NCI-H2227 treated with DMSO at 0.1 percent for 48 hours (cell line): ENCODE measurements at regions not wholly inside any gene's neighbourhood (a gene's known extent, or its start where the extent isn't known, plus 50 kb on each side); places are given as distances from the start of the nearest gene placed in this dataset.

Experiments
- DNase-seq: peaks from one replicate; lab custom pipeline; 2025; lab: John Stamatoyannopoulos, UW

DNA sequence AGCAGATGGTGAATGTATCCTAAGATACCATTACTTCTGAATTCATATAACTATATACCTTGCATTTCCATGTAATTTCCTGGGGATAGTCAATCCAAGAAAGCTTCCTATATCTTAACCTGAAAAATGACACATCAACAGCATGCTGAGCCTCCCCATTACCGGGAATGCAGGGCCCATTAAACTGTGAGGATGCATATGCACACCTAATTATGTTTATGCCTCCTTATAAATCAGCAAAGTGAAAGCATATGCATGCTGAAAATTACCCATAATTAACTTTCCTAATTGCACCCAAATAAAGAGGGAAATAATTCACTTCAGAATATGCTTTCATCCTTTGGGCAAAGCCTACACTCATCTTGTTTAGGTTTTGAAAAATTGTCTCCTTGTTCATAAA lies 663.0 kb downstream of the KCNA4 start:
- no peak for DNase-seq

DNA sequence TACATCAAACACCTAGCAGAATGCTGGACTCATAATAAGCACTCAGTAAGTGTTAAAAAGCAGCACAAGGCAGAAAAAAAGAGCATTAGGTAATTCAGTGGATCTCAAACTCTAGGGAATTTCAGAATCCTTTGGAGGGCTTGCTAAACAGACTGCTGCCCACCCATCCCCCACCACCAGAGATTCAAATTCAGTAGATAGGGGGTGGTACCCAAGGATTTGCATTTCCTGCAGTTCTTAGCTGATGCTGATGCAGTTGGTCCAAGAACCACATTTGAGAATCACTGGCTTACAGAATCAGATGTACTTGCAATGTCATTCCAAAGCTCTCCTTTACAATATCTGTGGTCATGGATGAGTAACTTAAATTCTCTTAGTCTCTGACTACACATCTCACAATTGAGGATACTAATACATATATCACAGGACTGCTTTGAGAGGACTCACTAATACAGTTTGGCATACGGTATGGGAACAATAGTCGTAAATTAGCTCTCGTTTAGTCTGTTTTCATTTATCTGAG lies 664.5 kb downstream of the KCNA4 start:
- no peak for DNase-seq

DNA sequence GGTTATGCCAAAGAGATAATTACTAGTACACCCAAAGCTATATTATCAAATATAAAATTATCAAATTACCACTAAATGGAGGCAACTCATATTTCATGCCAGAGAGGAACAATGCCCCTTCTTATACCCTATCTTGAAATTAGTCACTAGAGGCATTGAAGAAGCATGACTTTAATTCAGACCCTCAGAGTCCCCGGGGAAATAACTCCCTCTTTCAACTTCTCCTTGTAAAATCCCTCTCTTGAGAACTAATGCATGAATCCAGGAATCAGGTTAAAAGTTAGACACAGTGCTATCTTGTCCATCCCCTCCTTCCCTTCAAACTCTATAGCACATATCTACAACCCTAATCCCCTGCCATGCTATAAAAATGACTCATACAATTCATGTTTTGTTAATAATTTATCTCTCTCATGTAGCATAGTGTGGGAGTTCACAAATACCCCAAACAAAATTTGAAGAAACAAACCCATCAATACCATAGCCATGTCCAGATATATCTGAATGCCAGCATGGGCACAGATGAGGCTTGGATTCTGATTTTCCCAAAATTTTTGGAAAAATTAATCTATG lies 665.4 kb downstream of the KCNA4 start:
- DNase-seq, result no peak

DNA sequence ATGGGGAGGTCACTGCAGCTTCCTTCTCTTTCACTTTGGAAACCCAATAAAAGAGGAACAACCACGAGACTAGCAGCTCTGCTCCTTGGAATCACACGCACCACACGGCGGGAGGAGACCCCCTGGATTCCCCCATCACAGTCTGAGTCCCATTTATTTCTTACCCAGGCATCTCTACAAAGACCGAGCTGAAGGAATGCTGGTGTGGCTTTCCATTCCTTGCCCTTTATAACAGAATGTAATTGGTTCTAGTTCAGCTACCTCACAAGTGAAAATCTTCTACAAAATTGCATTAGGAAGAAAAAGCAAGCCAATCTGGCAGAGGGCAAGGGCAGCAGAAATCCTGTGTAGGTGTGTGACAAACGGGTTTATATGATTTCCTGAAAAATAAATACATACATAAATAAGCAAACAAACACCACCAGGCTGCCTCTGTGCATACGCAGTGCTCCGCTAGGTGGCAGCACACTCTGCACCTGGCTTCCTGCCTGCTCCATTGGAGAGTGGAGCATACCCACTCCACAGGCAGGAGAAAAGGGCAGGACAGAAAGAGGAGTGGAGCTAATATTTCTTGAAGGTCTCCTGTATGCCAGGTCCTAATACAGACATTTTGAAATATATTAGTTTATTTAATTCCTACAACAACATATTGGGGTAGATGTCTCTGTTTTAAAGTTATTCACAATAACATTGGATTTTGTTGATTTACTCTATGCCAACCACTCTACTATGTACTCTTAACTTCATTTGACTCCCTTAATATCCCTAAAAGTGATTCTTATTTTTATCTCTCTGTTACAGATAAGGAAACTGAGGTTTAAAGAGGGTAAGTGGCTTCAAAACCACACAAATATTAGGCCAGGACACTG lies 673.1 kb downstream of the KCNA4 start:
- DNase-seq, result no peak

DNA sequence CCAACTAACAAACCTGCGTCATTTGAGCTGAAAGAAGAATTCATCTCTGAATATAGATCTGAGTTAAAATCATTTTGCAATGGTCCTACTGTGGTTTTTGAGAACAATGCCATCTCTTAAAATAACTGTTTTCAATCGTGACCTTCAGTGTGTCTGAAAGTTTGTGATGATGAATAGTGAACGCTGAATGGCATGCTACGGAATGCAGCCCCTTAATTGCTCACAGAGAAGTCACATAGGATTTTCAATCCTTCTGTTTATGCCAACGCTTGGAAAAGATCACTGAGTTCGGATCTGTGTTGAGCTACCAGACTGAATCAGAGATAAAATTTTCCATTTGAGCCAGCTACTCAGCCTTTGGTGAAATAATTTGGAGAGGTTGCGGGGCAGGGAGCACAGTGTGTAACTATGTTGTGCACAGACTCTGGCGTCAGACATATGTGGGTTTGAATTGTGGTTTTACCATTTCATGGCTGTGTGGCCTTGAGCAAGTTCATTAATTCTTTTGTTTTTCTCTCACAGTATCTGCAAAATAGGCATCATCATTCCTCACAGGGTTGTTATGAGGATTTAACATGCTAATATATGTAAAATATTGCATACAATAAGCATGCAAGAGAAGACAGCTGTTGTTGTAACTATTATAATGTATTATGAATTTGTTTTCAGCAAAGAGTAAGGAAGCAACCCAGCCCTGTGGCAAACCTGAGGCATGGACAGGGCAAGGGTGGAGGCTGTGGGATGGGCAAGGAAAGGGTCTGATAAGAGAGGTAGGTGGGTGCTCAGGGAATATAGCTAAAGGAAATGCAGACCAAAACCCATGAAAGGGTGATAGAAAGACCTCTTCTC lies 679.9 kb downstream of the KCNA4 start:
- DNase-seq, result no peak

DNA sequence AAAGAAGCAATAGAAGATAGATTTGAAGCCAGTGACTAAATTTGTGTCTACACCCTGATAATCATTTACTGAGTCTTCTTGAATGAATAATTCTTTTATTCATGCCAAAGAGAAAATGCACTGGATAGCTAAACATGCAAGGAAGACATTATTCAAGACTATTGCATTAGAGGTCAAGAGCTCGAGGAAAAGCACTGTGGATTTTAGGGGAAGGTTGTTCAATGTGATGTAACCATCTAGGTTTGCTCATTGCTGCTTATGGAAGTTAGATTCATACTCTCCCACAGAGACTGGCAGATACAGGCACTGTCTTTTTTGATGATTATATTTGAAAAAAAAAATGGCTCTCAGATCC lies 682.1 kb downstream of the KCNA4 start:
- DNase-seq, result no peak

DNA sequence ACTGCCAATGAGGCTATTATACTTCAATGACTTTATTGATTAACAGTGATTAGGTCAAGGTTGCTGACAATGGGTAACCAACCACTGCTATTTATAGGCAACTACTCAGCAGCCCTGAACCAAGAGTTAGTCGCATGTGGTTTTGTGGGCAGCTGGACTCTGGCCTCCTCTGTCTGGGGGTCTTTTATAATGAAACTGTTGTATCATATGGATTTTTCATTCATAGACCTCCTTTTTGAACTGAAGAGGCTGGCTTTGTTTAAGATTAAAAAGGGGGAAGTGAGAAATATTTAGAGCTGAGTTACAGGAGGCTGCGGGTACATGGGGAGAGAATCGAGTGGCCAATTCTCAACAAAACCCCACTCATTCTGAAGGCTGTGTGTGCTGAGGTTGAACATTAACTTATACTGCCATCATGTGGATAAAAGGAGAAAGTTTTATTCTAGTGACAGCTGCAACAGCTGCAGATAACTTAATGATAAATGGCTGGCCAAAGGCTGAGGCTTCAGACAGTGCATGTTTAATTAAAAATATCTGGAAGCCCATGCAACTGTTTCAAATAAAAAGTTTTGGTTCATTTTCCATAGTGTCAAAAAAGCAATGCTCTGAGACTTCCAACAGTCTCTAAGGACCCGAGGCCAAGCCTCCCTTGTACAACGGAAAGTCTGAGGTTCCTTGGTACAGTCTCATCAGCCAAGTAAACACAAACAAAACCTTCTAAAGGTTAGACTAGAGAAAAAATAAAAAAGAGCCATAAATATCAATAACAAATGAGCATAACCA lies 682.6 kb downstream of the KCNA4 start:
- DNase-seq, result no peak

DNA sequence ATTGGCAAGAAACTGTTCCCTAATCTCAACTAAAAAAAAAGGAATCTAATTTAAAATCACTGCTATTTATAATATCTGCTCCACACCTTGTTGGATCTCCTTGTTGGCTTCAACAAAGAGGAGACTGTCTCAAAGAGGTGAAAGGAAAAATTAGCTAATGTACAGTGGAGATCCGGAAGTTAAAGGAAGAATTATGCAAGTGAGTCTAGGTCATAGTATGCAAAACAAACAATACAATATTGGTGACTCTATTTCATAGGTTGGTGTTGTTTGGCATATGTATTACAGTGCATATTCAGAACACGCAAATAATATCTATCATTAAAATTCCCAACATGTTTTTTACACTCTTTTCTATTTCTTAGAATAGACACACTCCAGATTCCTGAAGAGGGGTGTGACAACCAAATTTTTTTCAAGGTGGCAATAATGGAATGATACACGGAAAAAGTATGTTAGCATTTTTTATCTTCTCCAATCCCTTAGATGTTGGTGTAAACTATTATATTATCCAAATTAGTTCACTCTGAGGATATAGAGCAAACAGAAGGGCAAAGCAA lies 685.3 kb downstream of the KCNA4 start:
- no peak for DNase-seq

DNA sequence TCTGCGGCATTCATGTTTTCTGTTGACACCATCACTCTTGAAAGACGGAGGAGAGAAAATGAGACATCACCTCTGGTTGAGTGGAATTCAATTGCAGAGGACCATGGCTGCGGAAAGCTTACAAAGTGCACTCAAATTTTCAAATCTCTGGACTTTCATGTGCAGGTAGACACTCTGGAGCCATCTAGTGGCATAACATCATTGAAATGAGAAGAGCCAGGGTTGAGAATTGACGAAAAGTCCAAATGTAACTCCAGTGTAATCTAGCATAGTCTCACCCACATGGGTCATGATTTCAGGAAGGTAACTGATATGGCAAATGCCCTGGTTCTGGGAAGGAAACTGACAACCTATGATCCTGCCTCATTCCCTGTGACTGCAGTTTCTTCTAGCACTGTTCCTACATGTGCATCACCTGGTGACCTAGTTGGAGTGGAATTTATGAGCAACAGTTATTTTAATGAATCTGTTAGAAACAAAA lies 687.8 kb downstream of the KCNA4 start:
- no peak for DNase-seq

DNA sequence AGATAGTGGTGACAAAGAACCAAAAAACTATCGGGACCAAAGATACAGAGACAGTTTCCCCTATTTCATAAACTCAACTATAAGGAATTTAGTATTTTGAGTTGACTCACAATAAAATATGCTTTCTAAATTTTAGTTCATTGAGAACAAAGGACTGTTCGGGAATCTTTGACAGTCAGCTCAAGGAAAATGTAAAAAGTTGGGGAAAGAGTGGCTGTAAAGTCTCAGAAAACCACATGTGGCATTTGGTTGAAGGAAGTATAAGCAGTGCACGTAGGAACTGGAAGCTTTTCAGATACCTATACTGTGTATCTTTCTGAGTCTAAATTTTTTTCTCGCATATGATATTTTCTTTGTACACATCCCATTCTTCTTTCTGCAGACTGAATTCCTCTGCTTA lies 688.9 kb downstream of the KCNA4 start:
- no peak for DNase-seq

DNA sequence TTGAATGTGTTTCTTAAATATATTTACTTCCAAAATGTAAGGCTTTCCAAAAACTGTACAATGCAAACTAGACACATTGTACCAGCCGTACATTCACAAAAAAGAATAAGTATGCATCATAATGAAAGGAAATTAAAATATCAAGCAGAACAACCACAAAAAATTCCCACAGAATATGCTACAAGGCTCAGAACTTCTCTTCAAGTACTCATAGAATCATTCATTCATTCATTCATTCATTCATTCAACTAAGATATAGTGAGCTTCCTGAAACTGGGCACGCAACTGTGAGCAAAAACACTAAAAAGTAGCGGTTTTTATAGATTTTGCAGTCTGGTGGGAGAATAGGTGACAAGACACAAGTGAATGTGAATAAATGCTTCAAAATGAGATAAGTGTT lies 690.1 kb downstream of the KCNA4 start:
- no peak for DNase-seq

DNA sequence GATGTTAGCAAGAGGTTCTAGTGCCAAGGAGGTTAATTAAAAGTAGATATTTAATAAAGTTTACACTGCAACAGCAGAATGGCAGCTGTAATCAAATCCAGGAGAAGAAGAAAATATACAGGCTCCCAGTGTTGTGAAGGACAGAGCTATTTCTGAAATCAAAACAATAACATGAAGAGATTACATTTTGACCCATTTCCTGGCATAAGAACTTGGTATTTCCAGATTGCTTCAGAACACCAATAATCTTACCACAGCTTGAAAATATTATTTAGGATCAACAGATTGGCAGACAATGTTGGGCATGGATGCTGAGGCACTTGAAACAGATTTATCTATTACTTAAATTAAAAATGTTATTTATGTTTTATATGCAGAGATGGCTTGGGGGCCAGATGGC lies 692.5 kb downstream of the KCNA4 start:
- DNase-seq, result no peak

DNA sequence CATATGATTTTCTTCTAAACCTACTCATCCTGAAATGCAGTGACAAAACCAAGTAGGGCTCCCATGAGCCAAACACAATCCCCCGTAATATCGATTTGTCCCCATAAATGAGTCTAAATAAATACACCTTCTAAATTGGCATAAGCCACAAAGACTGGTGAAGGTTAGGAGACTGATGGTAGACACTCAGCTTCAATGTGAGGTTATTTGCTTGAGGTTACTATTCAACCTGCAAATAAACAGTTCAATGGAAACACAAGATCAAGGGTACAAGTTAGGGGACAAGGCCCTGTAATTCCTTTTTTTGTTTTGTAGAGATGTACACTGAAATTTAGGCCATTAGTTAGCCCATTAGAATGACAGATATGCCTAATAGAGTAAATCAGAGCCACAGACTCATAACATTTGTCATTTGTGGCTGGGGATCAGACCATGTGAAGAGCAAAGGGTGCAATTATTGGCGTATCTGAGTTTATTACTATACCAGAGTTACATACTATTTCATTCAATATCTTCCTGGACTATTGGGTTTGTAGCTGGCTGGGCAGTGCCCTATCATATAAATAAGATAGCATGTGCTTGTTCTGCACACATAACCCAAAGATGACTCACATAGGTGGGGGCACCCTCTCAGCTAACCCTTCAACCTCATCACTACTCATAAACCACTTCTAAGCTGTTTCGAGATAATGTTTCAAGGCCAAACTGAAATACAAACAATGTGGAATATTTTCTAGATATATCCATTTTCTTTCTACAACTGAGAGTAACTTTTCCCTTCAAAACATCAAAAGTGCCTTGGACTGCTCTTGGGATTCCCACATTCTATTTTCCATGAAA lies 695.3 kb downstream of the KCNA4 start:
- DNase-seq, result no peak

DNA sequence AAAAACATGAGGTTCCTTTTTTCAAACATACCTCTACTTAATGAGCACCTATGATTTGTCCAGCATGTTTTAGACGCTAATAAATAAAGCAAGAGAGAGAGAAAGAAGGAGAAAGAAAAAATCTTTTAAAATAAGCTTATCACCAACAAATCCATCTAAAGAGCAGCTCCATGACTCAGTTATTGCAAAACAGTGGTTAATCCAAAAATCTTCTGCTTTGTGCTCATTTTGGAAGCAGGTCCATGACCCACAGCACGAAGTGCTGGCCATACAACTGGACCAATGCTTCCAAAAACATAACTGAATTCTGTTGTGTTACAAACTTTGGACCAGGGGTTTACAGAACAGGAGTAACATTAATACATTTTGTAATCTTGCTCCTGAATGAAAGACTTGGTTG lies 696.6 kb downstream of the KCNA4 start:
- DNase-seq, result no peak

DNA sequence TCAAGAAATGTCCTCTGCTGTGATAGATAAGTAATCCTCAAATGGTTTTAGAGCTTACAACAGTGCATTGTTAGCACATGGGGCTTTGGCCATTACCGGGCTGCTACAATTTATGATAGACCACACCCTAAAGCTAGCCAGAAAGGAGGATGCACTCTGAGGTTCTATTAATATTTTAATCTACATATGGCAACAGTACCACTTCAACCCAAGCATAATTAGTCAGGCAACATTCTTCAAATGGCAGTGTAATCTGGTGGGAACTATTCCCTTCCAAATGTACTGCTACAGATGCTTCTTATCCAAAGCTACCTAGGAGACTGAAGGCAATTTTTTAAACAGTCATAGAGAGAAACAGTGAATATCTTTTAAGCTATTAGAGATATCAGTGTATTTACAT lies 697.6 kb downstream of the KCNA4 start:
- no peak for DNase-seq

DNA sequence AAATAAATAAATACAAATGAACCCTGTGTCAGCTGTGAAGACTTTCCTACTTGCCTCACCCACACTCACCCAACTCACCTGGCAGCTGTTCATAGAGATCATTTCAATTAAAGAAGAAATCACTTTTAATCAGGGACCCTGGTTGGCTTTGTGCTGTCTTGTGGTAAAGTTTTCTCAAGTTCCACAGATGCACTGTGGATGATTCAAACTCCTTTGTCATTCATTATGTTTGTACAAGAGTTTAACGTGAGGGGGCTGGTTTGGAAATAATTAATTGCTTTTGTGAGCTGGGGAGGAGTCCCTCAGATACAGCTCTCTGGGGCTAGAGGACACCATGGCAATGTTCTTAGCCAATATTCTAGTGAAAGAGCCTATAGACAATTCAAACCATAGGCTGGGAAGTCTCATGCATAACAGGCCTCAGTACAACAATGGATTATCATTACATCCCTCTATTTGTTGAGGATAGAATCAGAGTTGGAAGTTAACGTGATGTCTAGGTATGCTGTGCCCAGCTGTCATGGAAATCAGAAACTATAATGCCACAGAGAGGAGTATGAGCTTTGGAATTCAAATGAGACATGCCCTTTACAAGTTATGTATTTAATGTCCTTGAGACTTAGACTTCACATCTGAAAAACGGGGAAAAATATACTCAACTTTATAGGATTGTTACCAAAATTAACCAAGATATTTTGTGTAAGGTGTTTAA lies 698.5 kb downstream of the KCNA4 start:
- no peak for DNase-seq

DNA sequence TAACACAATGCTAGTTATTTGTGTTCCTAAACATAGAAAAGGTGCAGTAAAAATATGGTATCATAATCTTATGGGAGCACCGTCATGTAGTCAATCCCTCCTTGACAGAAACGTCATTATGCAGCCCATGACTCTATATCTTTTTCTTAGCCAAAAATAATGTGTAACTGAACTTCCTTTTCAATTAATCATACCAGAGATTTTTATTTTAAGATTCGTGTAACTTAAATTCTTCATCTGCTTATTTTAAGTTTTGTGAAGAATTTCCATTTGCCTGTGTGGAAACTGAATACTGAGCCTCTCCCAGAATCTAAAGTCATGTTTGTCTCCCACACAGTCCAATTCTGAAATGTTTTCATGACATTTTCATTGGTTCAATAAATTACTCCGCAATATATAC lies 699.1 kb downstream of the KCNA4 start:
- DNase-seq, result no peak

DNA sequence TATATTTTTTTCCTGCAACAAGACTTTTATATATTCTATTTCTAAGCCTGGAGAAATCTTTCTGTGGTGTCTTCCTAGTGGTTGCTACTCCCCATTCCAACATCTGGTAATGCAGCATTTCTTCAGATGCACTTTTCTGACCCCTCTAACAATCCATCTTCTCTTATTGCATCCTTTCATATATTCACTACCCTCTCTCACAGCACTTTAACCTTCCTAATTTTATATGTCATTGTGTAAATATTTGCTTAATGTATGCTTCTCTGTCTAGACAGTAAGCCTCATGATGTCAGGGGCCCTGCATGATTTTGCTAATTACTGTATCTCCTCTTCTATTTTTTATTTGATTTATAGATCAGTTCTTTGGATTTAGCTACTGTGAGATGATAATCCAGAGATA lies 701.6 kb downstream of the KCNA4 start:
- no peak for DNase-seq

DNA sequence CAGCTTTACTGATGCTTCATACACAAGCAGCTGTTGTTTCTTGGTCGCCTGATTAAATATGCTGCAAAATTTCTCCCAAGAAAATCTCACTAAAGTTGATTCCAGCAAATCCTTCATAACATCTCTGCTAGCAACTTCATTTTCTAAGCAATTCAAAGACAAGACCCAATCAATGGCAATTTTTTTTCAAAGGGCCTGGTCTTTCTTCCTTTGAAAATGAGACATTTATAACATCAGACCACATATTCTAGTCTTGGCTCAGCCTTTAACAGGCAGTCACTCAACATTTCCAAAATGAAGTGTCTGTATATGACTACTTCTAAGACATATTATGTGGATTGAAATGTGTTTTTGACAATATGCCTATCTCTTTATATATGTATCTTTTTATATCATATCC lies 702.6 kb downstream of the KCNA4 start:
- DNase-seq, result no peak

DNA sequence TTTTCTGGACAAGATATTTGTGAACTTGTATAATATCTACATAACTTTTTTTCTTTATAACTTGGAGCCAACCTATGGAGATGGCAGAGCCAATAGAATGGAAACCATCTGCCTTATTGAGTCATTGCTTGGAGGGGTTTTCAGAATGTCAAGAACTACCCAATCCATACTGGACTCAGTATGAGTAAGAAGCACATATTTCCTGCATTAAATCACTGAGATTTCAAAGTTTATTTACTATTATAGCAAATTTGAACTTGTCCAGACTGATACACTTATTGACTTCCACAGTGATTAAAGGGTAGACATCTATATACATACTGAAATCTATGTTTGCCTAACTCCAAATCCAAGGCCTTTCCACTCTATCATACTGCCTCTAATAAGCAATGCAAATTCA lies 704.0 kb downstream of the KCNA4 start:
- no peak for DNase-seq
